Neural cell (in vitro differentiated cells): ENCODE measurements at regions not wholly inside any gene's neighbourhood (a gene's known extent, or its start where the extent isn't known, plus 50 kb on each side); places are given as distances from the start of the nearest gene placed in this dataset.

Experiments
- H2AFZ ChIP-seq: fragments of 200-600, 300-800 bp; sonication (generic), shearing (Covaris generic); 2 replicates; pipeline ENCODE4 v1.6.0; 2014; ENCODE audit warnings: low read depth, mild to moderate bottlenecking, antibody characterized with exemption, low read length, moderate library complexity
- H3F3A ChIP-seq: fragments of 200-600 bp; shearing (Covaris generic); 2 replicates; pipeline ENCODE4 v1.6.1; 2016; ENCODE audit warnings: mild to moderate bottlenecking, moderate library complexity, mixed read lengths, antibody characterized with exemption, low read length; ENCODE audit not compliant: insufficient read depth, poor library complexity, severe bottlenecking
- H3K27ac ChIP-seq: fragments of 200-600, 300-800 bp; sonication (generic), shearing (Covaris generic); 2 replicates; pipeline ENCODE4 v1.5.1; 2014; ENCODE audit warnings: mild to moderate bottlenecking, low read length, moderate library complexity
- H3K27me3 ChIP-seq: fragments of 300-800, 200-600 bp; sonication (generic), shearing (Covaris generic); 2 replicates; pipeline ENCODE4 v1.6.0; 2014; ENCODE audit warnings: mild to moderate bottlenecking, low read depth, low read length, moderate library complexity; ENCODE audit not compliant: insufficient read depth
- H3K36me3 ChIP-seq: fragments of 300-800, 200-600 bp; sonication (generic), shearing (Covaris generic); 2 replicates; pipeline ENCODE4 v1.5.1; 2014; ENCODE audit warnings: mild to moderate bottlenecking, antibody characterized with exemption, low read length, moderate library complexity; ENCODE audit not compliant: insufficient read depth
- H3K4me2 ChIP-seq: fragments of 300-800, 200-600 bp; sonication (generic), shearing (Covaris generic); 2 replicates; pipeline ENCODE4 v1.6.0; 2014; ENCODE audit warnings: mild to moderate bottlenecking, low read length
- H3K4me3 ChIP-seq: fragments of 300-800, 200-600 bp; sonication (generic), shearing (Covaris generic); 2 replicates; pipeline ENCODE4 v1.5.1; 2014; ENCODE audit warnings: mild to moderate bottlenecking, low read length, moderate library complexity
- H3K79me2 ChIP-seq: fragments of 200-600 bp; shearing (Covaris generic); replicated peaks from 2 replicates; pipeline ENCODE4 v1.6.0; 2014; ENCODE audit warnings: mild to moderate bottlenecking, low read length, moderate library complexity; ENCODE audit not compliant: insufficient read depth
- H3K9ac ChIP-seq: fragments of 300-800, 200-600 bp; sonication (generic), shearing (Covaris generic); 2 replicates; pipeline ENCODE4 v1.6.1; 2016; ENCODE audit warnings: mild to moderate bottlenecking, low read length, mixed read lengths
- H3K9me2 ChIP-seq: fragments of 200-600 bp; shearing (Covaris generic); 2 replicates; pipeline ENCODE4 v1.6.1; 2016; ENCODE audit warnings: mild to moderate bottlenecking, low read length, mixed read lengths; ENCODE audit not compliant: insufficient read depth
- H3K9me3 ChIP-seq: fragments of 200-600, 300-800 bp; sonication (generic), shearing (Covaris generic); 2 replicates; pipeline ENCODE4 v1.6.1; 2016; ENCODE audit warnings: mild to moderate bottlenecking, mixed run types, low read length, moderate library complexity, mixed read lengths
- H4K20me1 ChIP-seq: fragments of 200-600 bp; shearing (Covaris generic); 2 replicates; pipeline ENCODE4 v1.6.1; 2016; ENCODE audit warnings: mild to moderate bottlenecking, mixed run types; ENCODE audit not compliant: insufficient read depth
- CTCF ChIP-seq: fragments of 450-650 bp; IDR thresholded peaks from 2 replicates; pipeline ENCODE4 v1.5.1; 2014; ENCODE audit warnings: antibody characterized with exemption, mild to moderate bottlenecking, moderate library complexity; ENCODE audit not compliant: poor library complexity, severe bottlenecking
- EP300 ChIP-seq: fragments of 450-650 bp; conservative IDR thresholded peaks from 2 replicates; pipeline ENCODE4 v1.6.1; 2014; ENCODE audit warnings: antibody characterized with exemption, mild to moderate bottlenecking, moderate library complexity; ENCODE audit not compliant: poor library complexity, severe bottlenecking
- EZH2 ChIP-seq: fragments of 200-600, 300-800 bp; shearing (Covaris generic), sonication (generic); IDR thresholded peaks from 2 replicates; pipeline ENCODE4 v1.6.1; 2014; ENCODE audit warnings: antibody characterized with exemption, low read length, borderline replicate concordance, mild to moderate bottlenecking; ENCODE audit not compliant: insufficient read depth, poor library complexity, severe bottlenecking
- MXI1 ChIP-seq: fragments of 450-650 bp; conservative IDR thresholded peaks from 2 replicates; pipeline ENCODE4 v1.6.1; 2014; ENCODE audit warnings: antibody characterized with exemption, mild to moderate bottlenecking; ENCODE audit not compliant: poor library complexity, severe bottlenecking
- POLR2AphosphoS5 ChIP-seq: IDR thresholded peaks from 2 replicates; pipeline ENCODE4 v1.6.1; 2012
- RAD21 ChIP-seq: fragments of 450-650 bp; conservative IDR thresholded peaks from 2 replicates; pipeline ENCODE4 v1.6.1; 2014; ENCODE audit warnings: antibody characterized with exemption, mild to moderate bottlenecking, moderate library complexity
- REST ChIP-seq: IDR thresholded peaks from 2 replicates; pipeline ENCODE4 v1.6.1; 2012; ENCODE audit warnings: borderline replicate concordance
- SMC3 ChIP-seq: fragments of 450-650 bp; conservative IDR thresholded peaks from 2 replicates; pipeline ENCODE4 v1.6.1; 2014; ENCODE audit warnings: antibody characterized with exemption, mild to moderate bottlenecking, moderate library complexity; ENCODE audit not compliant: poor library complexity
- TAF1 ChIP-seq: IDR thresholded peaks from 2 replicates; pipeline ENCODE4 v1.6.1; 2012; ENCODE audit warnings: low read depth

- TF ChIP-seq POLR2AphosphoS5 (no peak), EZH2 (no peak), CTCF (no peak), TAF1 (no peak), EP300 (no peak), REST (no peak), SMC3 (no peak), RAD21 (no peak)
- Histone ChIP-seq H2AFZ (no peak overlapping the region), H3K9ac (no peak overlapping the region)
Measured at GRCh38 chr6:97822632-97823031, 539.6 kb upstream of the MMS22L start.

GRCh38 chr6:97841763-97842162 is 558.7 kb upstream of the MMS22L start:
- H3K4me2 ChIP-seq = no peak overlapping the region
- no peak overlapping the region for H3K9ac ChIP-seq
- TF ChIP-seq EP300 (no peak), SMC3 (no peak), REST (no peak), POLR2AphosphoS5 (no peak), CTCF (no peak), EZH2 (no peak), TAF1 (no peak), RAD21 (no peak), MXI1 (no peak)
- H3K27ac ChIP-seq = no peak overlapping the region
- H3F3A ChIP-seq = peaks cover 5% of the 10 kb centered on the region
- H3K79me2 ChIP-seq = no peaks in the 10 kb centered on the region
- H4K20me1 ChIP-seq = no peaks in the 10 kb centered on the region
- no peaks in the 10 kb centered on the region for H3K36me3 ChIP-seq
- H3K27me3 ChIP-seq = no peaks in the 10 kb centered on the region
- no peaks in the 10 kb centered on the region for H3K9me2 ChIP-seq
- H3K4me3 ChIP-seq = no peak overlapping the region
- H3K9me3 ChIP-seq = no peaks in the 10 kb centered on the region
- H2AFZ ChIP-seq = no peak overlapping the region

More at GRCh38 chr6:97822632-97823031, 539.6 kb upstream of the MMS22L start:
- Histone ChIP-seq H3F3A (no peaks in the 10 kb centered on the region), H3K27me3 (no peaks in the 10 kb centered on the region), H3K36me3 (no peaks in the 10 kb centered on the region), H3K9me3 (no peaks in the 10 kb centered on the region), H3K9me2 (no peaks in the 10 kb centered on the region), H4K20me1 (no peaks in the 10 kb centered on the region), H3K27ac (no peak overlapping the region), H3K4me2 (no peak overlapping the region), H3K79me2 (no peaks in the 10 kb centered on the region), H3K4me3 (no peak overlapping the region)
